Testis (tissue), 2 donors: ENCODE measurements at regions not wholly inside any gene's neighbourhood (a gene's known extent, or its start where the extent isn't known, plus 50 kb on each side); places are given as distances from the start of the nearest gene placed in this dataset.

Source experiments
- DNase-seq: peaks from one replicate; pipeline ENCODE4 v3.0.0-alpha.2; 2019
- H3K27ac ChIP-seq, 2 donors: fragments of 200-600 bp; sonication (generic); one replicate each; pipeline ENCODE4 v1.5.1; 2019
- H3K27me3 ChIP-seq: fragments of 200-600 bp; sonication (generic); one replicate; pipeline ENCODE4 v1.5.1; 2019
- H3K36me3 ChIP-seq: fragments of 200-600 bp; sonication (generic); one replicate; pipeline ENCODE4 v1.5.1; 2017; ENCODE audit warnings: low read depth; ENCODE audit errors: missing control alignments
- H3K4me1 ChIP-seq: fragments of 200-600 bp; sonication (generic); one replicate; pipeline ENCODE4 v1.5.1; 2019
- H3K4me3 ChIP-seq, 2 donors: fragments of 200-600 bp; sonication (generic); one replicate each; pipeline ENCODE4 v1.5.1; 2017 to 2019
- H3K9me3 ChIP-seq: fragments of 200-600 bp; sonication (generic); one replicate; pipeline ENCODE4 v1.5.1; 2017
- CTCF ChIP-seq, 3 experiments: fragments of 450-650 bp in 2 of 3; fragments of 200-600 bp in 1 of 3; sonication (generic) in 1 of 3; IDR thresholded peaks; one replicate each; pipeline ENCODE4 v1.5.1; 2016 to 2019; ENCODE audit warnings: antibody characterized with exemption in 3 of 3, mild to moderate bottlenecking in 2 of 3, moderate library complexity in 1 of 3
- POLR2A ChIP-seq: fragments of 450-650 bp; IDR thresholded peaks from one replicate; pipeline ENCODE4 v1.6.1; 2017; ENCODE audit warnings: antibody characterized with exemption, mild to moderate bottlenecking, moderate library complexity
- WGBS, 2 donors: methylation state at CpG; one replicate each; pipeline ENCODE4 v1.1.5; 2018; 5-methylcytosine and 5-hydroxymethylcytosine counted together
- intact Hi-C: fragments of 100-400 bp; cut with DNase I; formaldehyde crosslinking; loops from one replicate; pipeline ENCODE4 v1.15.1; 2023; ENCODE audit warnings: low total_unique reads

- intact Hi-C loops, result no loop called here
- H3K4me1 ChIP-seq, result no peaks in the 10 kb centered on the region
- WGBS, 2 donors, result 63 to 79% methylated on average over 3 of the region's 3 CpGs
Observed at GRCh38 chr17:34845296-34845695, 116.0 kb downstream of the CCT6B start.

DNA sequence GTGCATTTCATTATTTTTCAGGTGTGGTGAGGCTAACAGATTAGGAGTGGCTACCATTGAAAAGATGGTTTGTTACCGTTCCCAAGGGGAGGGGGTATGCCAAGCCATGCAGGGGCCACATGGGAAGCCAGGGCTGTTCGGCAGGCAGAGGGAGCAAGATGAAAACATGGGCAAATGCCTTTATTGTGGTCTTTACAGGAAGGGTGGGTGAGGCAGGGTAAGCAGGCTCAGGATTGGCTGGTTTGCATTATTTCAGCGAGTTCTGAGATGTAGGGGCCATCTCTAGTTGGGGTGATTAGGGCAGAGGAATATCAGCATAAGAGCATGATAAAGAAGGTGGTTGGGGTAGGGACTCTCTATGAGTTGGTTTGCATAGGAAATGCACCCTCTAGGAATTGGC lies 117.6 kb downstream of the CCT6B start:
- H3K27ac ChIP-seq, result no peak overlapping the region
- intact Hi-C loops, result no loop called here
- no peak for TF ChIP-seq CTCF (IDR thresholded peaks at IDR 0.05)
- no peak for TF ChIP-seq POLR2A
- no peaks in the 10 kb centered on the region for H3K9me3 ChIP-seq
- no peaks in the 10 kb centered on the region for H3K4me1 ChIP-seq
- DNase-seq, result no peak
- 79 to 84% methylated on average over 3 of the region's 3 CpGs for WGBS, 2 donors
- H3K4me3 ChIP-seq, result no peak overlapping the region
- H3K27me3 ChIP-seq, result no peaks in the 10 kb centered on the region
- H3K36me3 ChIP-seq, result no peaks in the 10 kb centered on the region

More at GRCh38 chr17:34845296-34845695, 116.0 kb downstream of the CCT6B start:
- Histone ChIP-seq H3K9me3 (no peaks in the 10 kb centered on the region), H3K36me3 (no peaks in the 10 kb centered on the region), H3K27ac (no peak overlapping the region), H3K27me3 (no peaks in the 10 kb centered on the region), H3K4me3 (no peak overlapping the region)
- TF ChIP-seq CTCF (IDR thresholded peaks at IDR 0.05), result no peak
- DNase-seq, result no peak

DNA sequence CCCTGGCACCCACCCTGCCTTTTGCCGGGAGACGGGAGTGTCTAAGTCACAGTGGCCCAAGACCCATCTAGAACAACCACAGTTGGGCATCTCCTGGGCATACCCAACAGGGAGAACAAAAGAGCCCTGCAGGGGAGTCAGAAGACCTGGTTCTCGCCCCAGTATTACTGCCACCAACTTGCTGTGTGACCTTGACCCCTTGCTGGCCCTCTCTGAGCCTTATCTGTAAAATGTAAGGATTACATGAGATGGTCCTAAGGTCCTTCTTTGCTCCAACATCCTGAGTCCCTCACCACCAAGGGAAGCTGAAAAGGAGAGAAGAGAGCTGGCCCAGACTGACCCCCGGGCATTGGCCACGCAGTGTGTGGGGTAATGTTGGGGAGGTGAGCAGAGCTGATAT lies 119.0 kb downstream of the CCT6B start:
- H3K36me3 ChIP-seq, result no peaks in the 10 kb centered on the region
- H3K27ac ChIP-seq, result no peak overlapping the region
- intact Hi-C loops, result no loop called here
- H3K4me3 ChIP-seq, result no peak overlapping the region
- WGBS, 2 donors, result 94 to 96% methylated on average over 3 to 5 of the region's 5 CpGs
- DNase-seq, result no peak
- no peaks in the 10 kb centered on the region for H3K4me1 ChIP-seq
- no peaks in the 10 kb centered on the region for H3K9me3 ChIP-seq
- TF ChIP-seq POLR2A (no peak), CTCF (IDR thresholded peaks at IDR 0.05) (no peak)
- no peaks in the 10 kb centered on the region for H3K27me3 ChIP-seq

DNA sequence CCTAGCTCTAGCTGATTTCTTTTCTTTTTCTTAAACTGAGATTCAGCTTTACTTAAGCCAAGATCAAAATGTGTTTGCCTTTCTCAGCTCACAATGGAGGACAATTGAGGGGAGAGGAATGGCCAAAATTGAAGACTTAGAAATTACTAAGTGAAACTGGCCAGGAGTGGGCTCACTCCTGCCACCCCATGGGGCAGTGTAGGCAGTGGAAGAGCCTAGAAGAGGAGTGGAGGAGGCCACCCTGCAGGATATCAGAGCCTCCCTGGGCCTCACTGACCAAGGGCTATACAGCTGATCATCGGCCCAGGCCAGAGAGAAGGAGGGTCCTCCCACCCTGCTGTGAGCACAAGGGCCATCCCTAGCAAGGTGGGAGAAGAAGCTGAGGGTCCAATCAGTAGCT lies 119.8 kb downstream of the CCT6B start:
- H3K4me1 ChIP-seq, result no peaks in the 10 kb centered on the region
- H3K27ac ChIP-seq, result no peak overlapping the region
- no peaks in the 10 kb centered on the region for H3K9me3 ChIP-seq
- 42 to 67% methylated on average over 1 of the region's 1 CpG for WGBS, 2 donors
- no peak for TF ChIP-seq POLR2A
- TF ChIP-seq CTCF (IDR thresholded peaks at IDR 0.05), result no peak
- H3K36me3 ChIP-seq, result no peaks in the 10 kb centered on the region
- H3K27me3 ChIP-seq, result no peaks in the 10 kb centered on the region
- DNase-seq, result no peak
- intact Hi-C loops, result no loop called here
- H3K4me3 ChIP-seq, result no peak overlapping the region

DNA sequence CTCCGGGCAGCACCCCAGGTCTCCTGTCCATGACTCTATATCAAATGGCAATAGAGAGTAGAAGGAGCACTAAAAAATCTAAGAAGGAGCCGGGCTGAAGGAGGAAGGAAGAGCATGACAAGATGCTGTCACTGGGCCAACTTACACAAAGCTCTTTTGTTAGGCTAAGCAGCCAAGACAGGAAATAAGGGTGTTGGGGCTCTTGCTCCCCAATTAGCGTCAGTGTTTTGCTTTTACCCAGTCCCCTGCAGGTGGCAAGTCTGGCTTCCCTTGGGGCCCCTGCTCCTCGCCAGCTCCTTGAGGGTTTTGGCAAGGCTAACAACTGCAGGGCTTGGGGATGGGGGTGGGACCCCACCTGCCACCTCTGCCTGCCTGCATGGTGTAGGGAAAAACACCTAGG lies 120.5 kb downstream of the CCT6B start:
- WGBS, 2 donors, result 51 to 71% methylated on average over 4 of the region's 4 CpGs
- no peak for DNase-seq
- no peak overlapping the region for H3K4me3 ChIP-seq
- TF ChIP-seq CTCF (IDR thresholded peaks at IDR 0.05) (no peak), POLR2A (no peak)
- no peak overlapping the region for H3K27ac ChIP-seq
- no peaks in the 10 kb centered on the region for H3K9me3 ChIP-seq
- H3K27me3 ChIP-seq, result no peaks in the 10 kb centered on the region
- no peaks in the 10 kb centered on the region for H3K36me3 ChIP-seq
- intact Hi-C loops, result no loop called here
- no peaks in the 10 kb centered on the region for H3K4me1 ChIP-seq
